ENCODE measurements at regions not wholly inside any gene's neighbourhood (a gene's known extent, or its start where the extent isn't known, plus 50 kb on each side); places are given as distances from the start of the nearest gene placed in this dataset.
"Not testable (repeated sequence)": the region's sequence is repeated elsewhere in the genome, so short reads cannot be mapped to it uniquely, and the experiment has no call there.

- DNase-seq (ENCODE audit: low read depth in 3 of 3), result not testable (repeated sequence)
Measured at GRCh38 chr7:73244782-73245311, 63.8 kb downstream of the NSUN5 start.

GRCh38 chr7:73234994-73235717 lies 73.5 kb downstream of the NSUN5 start:
- DNase-seq (ENCODE audit: low read depth in 3 of 3), result peak; percentile 78 to 92 (median 82)

- DNase-seq (ENCODE audit: low read depth in 3 of 3), result not testable (repeated sequence)
Measured at GRCh38 chr7:73225745-73226144, 82.9 kb downstream of the NSUN5 start.

GRCh38 chr7:73221724-73222123 lies 86.9 kb downstream of the NSUN5 start:
- DNase-seq (ENCODE audit: low read depth in 3 of 3), result not testable (repeated sequence)

- not testable (repeated sequence) for DNase-seq (ENCODE audit: low read depth in 3 of 3)
Measured at GRCh38 chr7:73220766-73221370, 87.8 kb downstream of the NSUN5 start.

GRCh38 chr7:73220357-73220756 lies 88.3 kb downstream of the NSUN5 start:
- not testable (repeated sequence) for DNase-seq (ENCODE audit: low read depth in 3 of 3)

GRCh38 chr7:73218802-73219201 lies 89.8 kb downstream of the NSUN5 start:
- DNase-seq (ENCODE audit: low read depth in 3 of 3), result not testable (repeated sequence)

GRCh38 chr7:73216046-73216675 lies 92.5 kb downstream of the NSUN5 start:
- not testable (repeated sequence) for DNase-seq (ENCODE audit: low read depth in 3 of 3)

- not testable (repeated sequence) for DNase-seq (ENCODE audit: low read depth in 3 of 3)
Measured at GRCh38 chr7:73215232-73215631, 93.4 kb downstream of the NSUN5 start.

GRCh38 chr7:73214471-73214870 lies 94.2 kb downstream of the NSUN5 start:
- not testable (repeated sequence) for DNase-seq (ENCODE audit: low read depth in 3 of 3)

GRCh38 chr7:73213076-73213475 lies 95.5 kb downstream of the NSUN5 start:
- DNase-seq (ENCODE audit: low read depth in 3 of 3), result not testable (repeated sequence)

- DNase-seq (ENCODE audit: low read depth in 3 of 3), result not testable (repeated sequence)
Measured at GRCh38 chr7:73205594-73205993, 103.0 kb downstream of the NSUN5 start.

GRCh38 chr7:73204898-73205297 lies 103.7 kb downstream of the NSUN5 start:
- DNase-seq (ENCODE audit: low read depth in 3 of 3), result not testable (repeated sequence)

GRCh38 chr7:73203312-73203711 lies 105.3 kb downstream of the NSUN5 start:
- DNase-seq (ENCODE audit: low read depth in 3 of 3), result not testable (repeated sequence)

GRCh38 chr7:73201264-73201663 lies 107.4 kb downstream of the NSUN5 start:
- not testable (repeated sequence) for DNase-seq (ENCODE audit: low read depth in 3 of 3)

GRCh38 chr7:73200518-73201099 lies 108.0 kb downstream of the NSUN5 start:
- not testable (repeated sequence) for DNase-seq (ENCODE audit: low read depth in 3 of 3)

GRCh38 chr7:73193991-73194390 lies 108.2 kb upstream of the SPDYE9 start:
- not testable (repeated sequence) for DNase-seq (ENCODE audit: low read depth in 3 of 3)

GRCh38 chr7:73190483-73191155 lies 104.8 kb upstream of the SPDYE9 start:
- not testable (repeated sequence) for DNase-seq (ENCODE audit: low read depth in 3 of 3)

GRCh38 chr7:73188287-73188686 lies 102.4 kb upstream of the SPDYE9 start:
- not testable (repeated sequence) for DNase-seq (ENCODE audit: low read depth in 3 of 3)

- not testable (repeated sequence) for DNase-seq (ENCODE audit: low read depth in 3 of 3)
Measured at GRCh38 chr7:73186589-73187309, 100.9 kb upstream of the SPDYE9 start.

GRCh38 chr7:73176813-73177212 lies 91.0 kb upstream of the SPDYE9 start:
- DNase-seq (ENCODE audit: low read depth in 3 of 3), result not testable (repeated sequence)

Measured in stimulated activated CD4-positive, alpha-beta T cell treated with anti-CD3 and anti-CD28 coated beads, TNF-alpha, amount 100 ng/mL, for 24 hours (primary cell).